ENCODE measurements at regions not wholly inside any gene's neighbourhood (a gene's known extent, or its start where the extent isn't known, plus 50 kb on each side); places are given as distances from the start of the nearest gene placed in this dataset.

DNA sequence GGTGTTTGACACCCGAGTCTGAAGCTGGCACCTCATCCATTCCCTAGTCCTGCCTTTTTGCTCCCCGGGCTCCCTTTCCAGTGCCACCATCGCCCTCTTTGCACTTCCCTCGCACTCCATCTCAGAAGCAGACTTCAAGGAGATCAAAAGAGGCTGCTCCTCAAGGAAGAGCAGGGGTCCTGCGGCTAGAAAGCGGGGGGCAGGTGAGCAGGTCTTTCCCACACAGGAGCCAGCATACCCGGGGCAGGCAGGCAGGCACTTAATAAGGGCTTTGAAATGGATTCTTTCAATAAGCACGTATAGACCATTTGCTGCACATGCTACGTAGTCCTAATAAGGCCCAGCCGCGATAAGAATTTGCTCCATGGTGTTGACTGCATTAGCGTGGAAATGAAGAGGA, 125.9 kb upstream of the PROX1 start:
- no peaks in the 10 kb centered on the region for H3F3A ChIP-seq (ENCODE audit: control insufficient read depth, insufficient read depth)
- no peaks in the 10 kb centered on the region for H3K79me2 ChIP-seq (ENCODE audit: control insufficient read depth, low read length)
- H4K20me1 ChIP-seq (ENCODE audit: control insufficient read depth, insufficient read depth, low read depth, low read length) = no peaks in the 10 kb centered on the region
- H3K27ac ChIP-seq (ENCODE audit: low read depth, low read length) = no peak overlapping the region
- no peaks in the 10 kb centered on the region for H3K4me1 ChIP-seq (ENCODE audit: control insufficient read depth, low read length)
- H3K9me2 ChIP-seq (replicated peaks; ENCODE audit: control insufficient read depth, low read length) = no peaks in the 10 kb centered on the region
- H3K27me3 ChIP-seq (ENCODE audit: control insufficient read depth, low read length) = no peaks in the 10 kb centered on the region
- TF ChIP-seq, protein P1, sequence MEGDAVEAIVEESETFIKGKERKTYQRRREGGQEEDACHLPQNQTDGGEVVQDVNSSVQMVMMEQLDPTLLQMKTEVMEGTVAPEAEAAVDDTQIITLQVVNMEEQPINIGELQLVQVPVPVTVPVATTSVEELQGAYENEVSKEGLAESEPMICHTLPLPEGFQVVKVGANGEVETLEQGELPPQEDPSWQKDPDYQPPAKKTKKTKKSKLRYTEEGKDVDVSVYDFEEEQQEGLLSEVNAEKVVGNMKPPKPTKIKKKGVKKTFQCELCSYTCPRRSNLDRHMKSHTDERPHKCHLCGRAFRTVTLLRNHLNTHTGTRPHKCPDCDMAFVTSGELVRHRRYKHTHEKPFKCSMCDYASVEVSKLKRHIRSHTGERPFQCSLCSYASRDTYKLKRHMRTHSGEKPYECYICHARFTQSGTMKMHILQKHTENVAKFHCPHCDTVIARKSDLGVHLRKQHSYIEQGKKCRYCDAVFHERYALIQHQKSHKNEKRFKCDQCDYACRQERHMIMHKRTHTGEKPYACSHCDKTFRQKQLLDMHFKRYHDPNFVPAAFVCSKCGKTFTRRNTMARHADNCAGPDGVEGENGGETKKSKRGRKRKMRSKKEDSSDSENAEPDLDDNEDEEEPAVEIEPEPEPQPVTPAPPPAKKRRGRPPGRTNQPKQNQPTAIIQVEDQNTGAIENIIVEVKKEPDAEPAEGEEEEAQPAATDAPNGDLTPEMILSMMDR (IDR thresholded peaks at IDR 0.05; ENCODE audit: low read depth, low read length, poor library complexity, severe bottlenecking) = no peak
- H3K9me3 ChIP-seq (ENCODE audit: control insufficient read depth, insufficient read depth, low read length) = no peaks in the 10 kb centered on the region
- H3K4me3 ChIP-seq (ENCODE audit: low read length) = no peak overlapping the region
- no peaks in the 10 kb centered on the region for H3K36me3 ChIP-seq (ENCODE audit: control insufficient read depth, low read length)
- no peak overlapping the region for H3K4me2 ChIP-seq (ENCODE audit: low read length)

DNA sequence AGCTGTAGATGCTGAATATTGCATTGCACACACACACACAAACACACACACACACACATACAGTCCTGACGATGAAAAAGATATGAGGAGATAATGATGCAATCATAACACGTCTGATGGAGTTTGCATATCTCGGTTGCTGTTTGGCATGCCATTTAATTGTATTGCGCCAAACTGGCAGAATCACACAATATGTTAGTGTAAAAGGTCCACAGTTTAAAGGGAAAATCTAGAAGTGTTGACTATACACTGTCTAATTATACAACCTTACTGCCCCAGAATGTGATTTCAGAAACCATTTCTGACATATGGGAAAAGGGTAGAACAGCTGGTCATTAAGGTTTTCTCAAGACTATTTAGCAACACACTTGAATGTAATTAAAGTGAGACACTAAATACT, 123.7 kb upstream of the PROX1 start:
- Histone ChIP-seq H3K4me3 (ENCODE audit: low read length) (no peak overlapping the region), H3K36me3 (ENCODE audit: control insufficient read depth, low read length) (no peaks in the 10 kb centered on the region), H3K9me3 (ENCODE audit: control insufficient read depth, insufficient read depth, low read length) (no peaks in the 10 kb centered on the region), H3K4me2 (ENCODE audit: low read length) (no peak overlapping the region), H3K27me3 (ENCODE audit: control insufficient read depth, low read length) (no peaks in the 10 kb centered on the region), H3K79me2 (ENCODE audit: control insufficient read depth, low read length) (no peaks in the 10 kb centered on the region), H3K9me2 (replicated peaks; ENCODE audit: control insufficient read depth, low read length) (no peaks in the 10 kb centered on the region), H3K4me1 (ENCODE audit: control insufficient read depth, low read length) (no peaks in the 10 kb centered on the region), H4K20me1 (ENCODE audit: control insufficient read depth, insufficient read depth, low read depth, low read length) (no peaks in the 10 kb centered on the region), H3K27ac (ENCODE audit: low read depth, low read length) (no peak overlapping the region), H3F3A (ENCODE audit: control insufficient read depth, insufficient read depth) (no peaks in the 10 kb centered on the region)
- TF ChIP-seq EZH2phosphoT487 (IDR thresholded peaks at IDR 0.05; ENCODE audit: borderline replicate concordance, low read length) = no peak
- TF ChIP-seq, protein P1 (IDR thresholded peaks at IDR 0.05; ENCODE audit: low read depth, low read length, poor library complexity, severe bottlenecking) = no peak

DNA sequence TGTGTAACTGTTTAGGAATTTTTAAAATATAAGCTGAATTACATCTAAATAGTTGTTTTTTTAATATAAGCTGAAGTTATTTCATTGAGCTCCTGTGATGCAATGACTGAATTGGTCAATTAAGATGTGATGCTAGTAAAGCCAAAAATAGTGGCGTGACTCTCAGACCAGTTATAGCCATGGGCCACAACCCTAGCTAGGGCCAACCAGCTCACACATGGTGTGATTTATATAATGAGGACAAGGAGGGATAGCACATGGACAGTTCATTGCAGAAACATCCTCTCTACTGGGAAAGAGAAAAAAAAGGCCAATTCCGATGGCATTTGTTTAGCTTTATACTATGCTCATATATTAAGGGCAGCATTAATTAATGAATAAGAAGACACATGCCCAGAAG, 119.3 kb upstream of the PROX1 start:
- H4K20me1 ChIP-seq (ENCODE audit: control insufficient read depth, insufficient read depth, low read depth, low read length) = no peaks in the 10 kb centered on the region
- H3K27me3 ChIP-seq (ENCODE audit: control insufficient read depth, low read length) = no peaks in the 10 kb centered on the region
- TF ChIP-seq, protein P1 (IDR thresholded peaks at IDR 0.05; ENCODE audit: low read depth, low read length, poor library complexity, severe bottlenecking) = no peak
- no peak for TF ChIP-seq EZH2phosphoT487 (IDR thresholded peaks at IDR 0.05; ENCODE audit: borderline replicate concordance, low read length)
- no peaks in the 10 kb centered on the region for H3K79me2 ChIP-seq (ENCODE audit: control insufficient read depth, low read length)
- H3K36me3 ChIP-seq (ENCODE audit: control insufficient read depth, low read length) = no peaks in the 10 kb centered on the region
- H3K9me3 ChIP-seq (ENCODE audit: control insufficient read depth, insufficient read depth, low read length) = no peaks in the 10 kb centered on the region
- H3F3A ChIP-seq (ENCODE audit: control insufficient read depth, insufficient read depth) = no peaks in the 10 kb centered on the region
- no peak overlapping the region for H3K27ac ChIP-seq (ENCODE audit: low read depth, low read length)
- H3K4me2 ChIP-seq (ENCODE audit: low read length) = no peak overlapping the region
- H3K9me2 ChIP-seq (replicated peaks; ENCODE audit: control insufficient read depth, low read length) = no peaks in the 10 kb centered on the region
- no peak overlapping the region for H3K4me3 ChIP-seq (ENCODE audit: low read length)
- H3K4me1 ChIP-seq (ENCODE audit: control insufficient read depth, low read length) = no peaks in the 10 kb centered on the region

DNA sequence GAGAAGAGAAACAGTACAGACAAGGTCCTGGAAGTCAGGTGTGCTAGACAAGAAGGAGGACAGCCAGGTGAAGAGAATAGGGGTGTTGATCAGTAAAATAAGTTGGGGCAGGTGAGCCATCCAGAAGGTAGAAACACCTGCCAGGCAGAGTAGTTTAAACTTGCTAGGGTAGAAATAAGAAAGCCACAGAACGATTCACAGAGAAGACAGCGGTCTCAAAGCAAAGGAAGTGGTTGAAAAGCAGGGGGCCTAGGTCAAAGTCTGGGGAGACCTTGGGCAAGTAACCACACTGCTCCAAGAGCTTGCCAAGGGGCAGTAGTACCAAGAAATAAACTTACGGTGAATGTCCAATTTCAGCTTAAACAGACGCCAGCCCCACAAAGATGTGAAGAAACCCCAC, 116.6 kb upstream of the PROX1 start:
- no peak overlapping the region for H3K4me3 ChIP-seq (ENCODE audit: low read length)
- H4K20me1 ChIP-seq (ENCODE audit: control insufficient read depth, insufficient read depth, low read depth, low read length) = no peaks in the 10 kb centered on the region
- H3K27ac ChIP-seq (ENCODE audit: low read depth, low read length) = no peak overlapping the region
- H3K9me2 ChIP-seq (replicated peaks; ENCODE audit: control insufficient read depth, low read length) = no peaks in the 10 kb centered on the region
- no peaks in the 10 kb centered on the region for H3F3A ChIP-seq (ENCODE audit: control insufficient read depth, insufficient read depth)
- H3K36me3 ChIP-seq (ENCODE audit: control insufficient read depth, low read length) = no peaks in the 10 kb centered on the region
- H3K27me3 ChIP-seq (ENCODE audit: control insufficient read depth, low read length) = no peaks in the 10 kb centered on the region
- TF ChIP-seq, protein P1 (IDR thresholded peaks at IDR 0.05; ENCODE audit: low read depth, low read length, poor library complexity, severe bottlenecking) = no peak
- no peak for TF ChIP-seq EZH2phosphoT487 (IDR thresholded peaks at IDR 0.05; ENCODE audit: borderline replicate concordance, low read length)
- no peak overlapping the region for H3K4me2 ChIP-seq (ENCODE audit: low read length)
- H3K79me2 ChIP-seq (ENCODE audit: control insufficient read depth, low read length) = no peaks in the 10 kb centered on the region
- H3K9me3 ChIP-seq (ENCODE audit: control insufficient read depth, insufficient read depth, low read length) = no peaks in the 10 kb centered on the region
- no peaks in the 10 kb centered on the region for H3K4me1 ChIP-seq (ENCODE audit: control insufficient read depth, low read length)
